SK-N-SH (cell line): ENCODE measurements at regions not wholly inside any gene's neighbourhood (a gene's known extent, or its start where the extent isn't known, plus 50 kb on each side); places are given as distances from the start of the nearest gene placed in this dataset.

ENCODE experiments used
- CTCF ChIA-PET: fragments of 300-600, 350-600 bp; formaldehyde crosslinking; extraction: SDS; loops from one replicate; lab custom pipeline; 2021; lab: Yijun Ruan, JAX
- POLR2A ChIA-PET: fragments of 350-600 bp; sonication (Branson Sonifier 250); formaldehyde crosslinking; extraction: SDS; loops from one replicate; lab custom pipeline; 2020; ENCODE audit warnings: antibody characterized with exemption, inconsistent platforms; lab: Yijun Ruan, JAX
- DNase-seq: peaks from one replicate; pipeline ENCODE4 v3.0.0; 2012
- H2AFZ ChIP-seq: fragments of 200-600 bp; sonication (generic); 2 replicates; pipeline ENCODE4 v1.8.1; 2016; ENCODE audit warnings: antibody characterized with exemption, mild to moderate bottlenecking, low read depth
- H3F3A ChIP-seq: fragments of 200-600 bp; sonication (generic); replicated peaks from 2 replicates; pipeline ENCODE3; 2016; ENCODE audit warnings: antibody characterized with exemption, mild to moderate bottlenecking; ENCODE audit not compliant: insufficient read depth
- H3K27ac ChIP-seq, 2 experiments: fragments of 200-500 bp in 1 of 2; fragments of 200-600 bp in 1 of 2; sonication (Bioruptor generic) in 1 of 2; sonication (generic), shearing (Covaris generic) in 1 of 2; 2 replicates each; pipeline versions ENCODE4 v1.5.1 to v1.6.1; 2014 to 2016; ENCODE audit warnings: low read depth in 2 of 2, inconsistent platforms in 1 of 2, low read length in 1 of 2, mild to moderate bottlenecking in 1 of 2, mixed read lengths in 1 of 2
- H3K27me3 ChIP-seq: fragments of 200-600 bp; sonication (generic), shearing (Covaris generic); 2 replicates; pipeline ENCODE4 v1.6.1; 2016; ENCODE audit warnings: mixed run types; ENCODE audit not compliant: insufficient read depth
- H3K36me3 ChIP-seq, 2 experiments: fragments of 200-500 bp in 1 of 2; fragments of 200-600 bp in 1 of 2; sonication (Bioruptor generic) in 1 of 2; sonication (generic) in 1 of 2; replicated peaks in 1 of 2; 2 replicates each; pipeline versions ENCODE3 to v1.5.1; 2014 to 2016; ENCODE audit warnings: low read length in 1 of 2, mild to moderate bottlenecking in 1 of 2; ENCODE audit not compliant: insufficient read depth in 2 of 2, control insufficient read depth in 1 of 2
- H3K4me1 ChIP-seq, 2 experiments: fragments of 200-500 bp in 1 of 2; fragments of 200-600 bp in 1 of 2; sonication (Bioruptor generic) in 1 of 2; sonication (generic), shearing (Covaris generic) in 1 of 2; 2 replicates each; pipeline versions ENCODE4 v1.5.1 to v1.6.1; 2014 to 2016; ENCODE audit warnings: low read depth in 1 of 2, low read length in 1 of 2, mixed run types in 1 of 2; ENCODE audit not compliant: insufficient read depth in 2 of 2, control insufficient read depth in 1 of 2
- H3K4me2 ChIP-seq: fragments of 200-600 bp; sonication (generic), shearing (Covaris generic); 2 replicates; pipeline ENCODE4 v1.6.1; 2017; ENCODE audit warnings: mixed run types
- H3K4me3 ChIP-seq, 2 experiments: fragments of 200-500 bp in 1 of 2; fragments of 200-600 bp in 1 of 2; sonication (Bioruptor generic) in 1 of 2; sonication (generic), shearing (Covaris generic) in 1 of 2; 2 replicates each; pipeline versions ENCODE4 v1.5.1 to v1.8.1; 2014 to 2016; ENCODE audit warnings: low read depth in 2 of 2, inconsistent platforms in 1 of 2, low read length in 1 of 2, mild to moderate bottlenecking in 1 of 2, mixed read lengths in 1 of 2, moderate library complexity in 1 of 2
- H3K79me2 ChIP-seq: fragments of 200-600 bp; sonication (generic); 2 replicates; pipeline ENCODE4 v1.8.1; 2017; ENCODE audit warnings: mild to moderate bottlenecking; ENCODE audit not compliant: insufficient read depth
- H3K9ac ChIP-seq: fragments of 200-600 bp; sonication (generic); 2 replicates; pipeline ENCODE4 v1.6.1; 2017; ENCODE audit warnings: mixed run types
- H3K9me2 ChIP-seq: fragments of 200-600 bp; sonication (generic); 2 replicates; pipeline ENCODE4 v1.6.1; 2017; ENCODE audit warnings: mixed run types
- H3K9me3 ChIP-seq: fragments of 200-600 bp; sonication (generic); 2 replicates; pipeline ENCODE4 v1.6.1; 2017; ENCODE audit warnings: mixed run types, mild to moderate bottlenecking, moderate library complexity
- H4K20me1 ChIP-seq: fragments of 200-600 bp; sonication (generic); 2 replicates; pipeline ENCODE4 v1.6.1; 2017; ENCODE audit warnings: mild to moderate bottlenecking, mixed run types; ENCODE audit not compliant: insufficient read depth
- CHD2 ChIP-seq: fragments of 150-350 bp; IDR thresholded peaks from 2 replicates; pipeline ENCODE4 v1.6.1; 2018; ENCODE audit warnings: low read length; ENCODE audit not compliant: partially characterized antibody
- ELF1 ChIP-seq: IDR thresholded peaks from 2 replicates; pipeline ENCODE4 v1.4.0; 2012
- EZH2phosphoT487 ChIP-seq: fragments of 200-600 bp; sonication (generic); IDR thresholded peaks from 2 replicates; pipeline ENCODE4 v1.6.1; 2017; ENCODE audit warnings: low read depth, mixed run types, mild to moderate bottlenecking, antibody characterized with exemption, moderate library complexity, borderline replicate concordance
- FOSL2 ChIP-seq: IDR thresholded peaks from 2 replicates; pipeline ENCODE4 v1.4.0; 2012; ENCODE audit warnings: low read depth, mild to moderate bottlenecking, moderate library complexity, borderline replicate concordance
- FOXJ3 ChIP-seq: sonication (generic); formaldehyde crosslinking; IDR thresholded peaks from 2 replicates; pipeline ENCODE4 v1.5.1; 2020; ENCODE audit warnings: mild to moderate bottlenecking, missing genetic modification reagents
- FOXM1 ChIP-seq: IDR thresholded peaks from 2 replicates; pipeline ENCODE4 v1.4.0; 2012; ENCODE audit warnings: low read depth, mild to moderate bottlenecking
- GATA2 ChIP-seq: sonication (generic); formaldehyde crosslinking; IDR thresholded peaks from 2 replicates; pipeline ENCODE4 v1.5.0; 2020; ENCODE audit warnings: mild to moderate bottlenecking, missing genetic modification reagents
- MAX ChIP-seq: IDR thresholded peaks from 2 replicates; pipeline ENCODE4 v1.4.0; 2012; ENCODE audit warnings: low read depth
- PBX3 ChIP-seq: IDR thresholded peaks from 2 replicates; pipeline ENCODE4; 2012
- RXRA ChIP-seq: IDR thresholded peaks from 2 replicates; pipeline ENCODE4 v1.4.0; 2012; ENCODE audit warnings: low read depth, mild to moderate bottlenecking, borderline replicate concordance
- SMC3 ChIP-seq: IDR thresholded peaks from 2 replicates; pipeline ENCODE4 v1.6.1; 2012; ENCODE audit warnings: low read depth, low read length, improper control_type of control experiment
- TAF1 ChIP-seq: IDR thresholded peaks from 2 replicates; pipeline ENCODE4 v1.6.1; 2012; ENCODE audit warnings: low read depth, mild to moderate bottlenecking, low read length, moderate library complexity, borderline replicate concordance
- TEAD4 ChIP-seq: IDR thresholded peaks from 2 replicates; pipeline ENCODE4 v1.4.0; 2012; ENCODE audit warnings: mild to moderate bottlenecking, borderline replicate concordance; ENCODE audit not compliant: insufficient read depth
- YY1 ChIP-seq: IDR thresholded peaks from 2 replicates; pipeline ENCODE4 v1.4.0; 2012; ENCODE audit warnings: low read depth, mild to moderate bottlenecking
- WGBS: methylation state at CpG from one replicate; pipeline ENCODE4 v1.1.6; 2017; ENCODE audit warnings: low lambda C conversion rate; 5-methylcytosine and 5-hydroxymethylcytosine counted together
- TF ChIP-seq, protein P1 (sequence below): IDR thresholded peaks from 2 replicates; pipeline ENCODE4 v1.4.0; 2012; ENCODE audit warnings: low read depth, borderline replicate concordance
- TF ChIP-seq, protein P2 (sequence below): fragments of 150-350 bp; IDR thresholded peaks from 2 replicates; pipeline ENCODE4 v1.6.1; 2017; ENCODE audit warnings: antibody characterized with exemption, low read length, low read depth, borderline replicate concordance
- TF ChIP-seq, protein P3 (sequence below): fragments of 150-350 bp; IDR thresholded peaks from 2 replicates; pipeline ENCODE4 v1.6.1; 2016; ENCODE audit warnings: mild to moderate bottlenecking, low read depth, low read length
- TF ChIP-seq, protein P4 (sequence below): fragments of 200-600 bp; sonication (generic); IDR thresholded peaks from 2 replicates; pipeline ENCODE4 v1.6.1; 2017; ENCODE audit warnings: antibody characterized with exemption, mild to moderate bottlenecking, moderate library complexity

DNA sequence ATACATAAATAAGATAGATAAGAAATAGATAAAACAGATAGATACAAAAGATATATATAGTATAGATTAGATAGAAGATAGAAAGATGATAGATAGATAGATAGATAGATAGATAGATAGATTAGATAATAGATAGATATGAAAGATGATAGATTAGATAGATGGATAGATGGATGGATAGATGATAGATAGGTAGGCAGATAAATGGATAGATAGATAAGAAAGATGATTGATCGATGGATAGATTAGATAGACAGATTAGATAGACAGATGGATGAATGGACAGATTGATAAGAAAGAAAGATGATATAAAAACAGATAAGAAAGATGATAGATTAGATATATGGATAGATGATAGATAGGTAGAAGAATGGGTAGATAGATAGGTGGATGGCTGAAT lies 90.3 kb downstream of the SMIM20 start:
- no peak overlapping the region for H3K9ac ChIP-seq
- ChIA-PET POLR2A (no interaction called here), CTCF (interaction anchor here (1.0 kb wide), 1 partner anchor 25 kb away, joined by 3 read pairs; no protein-coding TSS in a partner anchor)
- no peaks in the 10 kb centered on the region; a peak in 1 of 4 replicates for H3K4me1 ChIP-seq
- peaks cover 8% of the 10 kb centered on the region for H3K9me3 ChIP-seq
- H3K9me2 ChIP-seq = no peaks in the 10 kb centered on the region
- H3F3A ChIP-seq = no peaks in the 10 kb centered on the region
- H2AFZ ChIP-seq = no peak overlapping the region
- no peak overlapping the region for H3K4me2 ChIP-seq
- no peak for DNase-seq
- no peak overlapping the region for H3K4me3 ChIP-seq
- H3K27ac ChIP-seq = no peak overlapping the region
- TF ChIP-seq PBX3 = no peak
- TF ChIP-seq, protein P1, sequence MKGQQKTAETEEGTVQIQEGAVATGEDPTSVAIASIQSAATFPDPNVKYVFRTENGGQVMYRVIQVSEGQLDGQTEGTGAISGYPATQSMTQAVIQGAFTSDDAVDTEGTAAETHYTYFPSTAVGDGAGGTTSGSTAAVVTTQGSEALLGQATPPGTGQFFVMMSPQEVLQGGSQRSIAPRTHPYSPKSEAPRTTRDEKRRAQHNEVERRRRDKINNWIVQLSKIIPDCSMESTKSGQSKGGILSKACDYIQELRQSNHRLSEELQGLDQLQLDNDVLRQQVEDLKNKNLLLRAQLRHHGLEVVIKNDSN = no peak
- TF ChIP-seq, protein P2, sequence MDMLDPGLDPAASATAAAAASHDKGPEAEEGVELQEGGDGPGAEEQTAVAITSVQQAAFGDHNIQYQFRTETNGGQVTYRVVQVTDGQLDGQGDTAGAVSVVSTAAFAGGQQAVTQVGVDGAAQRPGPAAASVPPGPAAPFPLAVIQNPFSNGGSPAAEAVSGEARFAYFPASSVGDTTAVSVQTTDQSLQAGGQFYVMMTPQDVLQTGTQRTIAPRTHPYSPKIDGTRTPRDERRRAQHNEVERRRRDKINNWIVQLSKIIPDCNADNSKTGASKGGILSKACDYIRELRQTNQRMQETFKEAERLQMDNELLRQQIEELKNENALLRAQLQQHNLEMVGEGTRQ = no peak
- no peak for TF ChIP-seq GATA2 (CRISPR knock-in tag)
- no peak for TF ChIP-seq MAX
- no peak for TF ChIP-seq TAF1
- TF ChIP-seq TEAD4 = no peak
- TF ChIP-seq EZH2phosphoT487 = no peak
- H3K79me2 ChIP-seq = no peaks in the 10 kb centered on the region
- no peaks in the 10 kb centered on the region for H4K20me1 ChIP-seq
- H3K36me3 ChIP-seq = no peaks in the 10 kb centered on the region
- 8% methylated on average over 1 of the region's 1 CpG for whole genome bisulfite sequencing
- H3K27me3 ChIP-seq = no peaks in the 10 kb centered on the region; the same call in 1 of the 2 replicates

DNA sequence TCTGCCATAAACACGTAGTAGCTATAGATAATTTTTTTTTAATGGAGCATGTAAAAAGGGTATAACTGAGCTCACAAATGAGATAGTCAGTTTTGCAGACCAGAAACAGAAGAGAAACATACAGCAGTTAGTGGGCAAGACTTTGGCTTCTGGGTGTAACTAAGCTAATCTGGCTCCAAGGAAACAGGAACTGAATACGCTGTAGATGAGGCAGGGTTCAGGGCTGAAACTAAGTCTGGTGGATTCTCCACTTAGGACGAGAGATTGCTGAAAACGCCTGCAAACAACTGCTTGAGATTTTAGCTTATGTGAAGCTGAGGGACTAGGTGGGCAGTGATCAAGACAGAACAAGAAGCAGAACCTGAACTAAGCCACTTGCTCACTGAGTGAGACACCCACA lies 91.7 kb downstream of the SMIM20 start:
- 23% methylated on average over 4 of the region's 4 CpGs for WGBS
- no peaks in the 10 kb centered on the region; a peak in 1 of 4 replicates for H3K4me1 ChIP-seq
- H3K27me3 ChIP-seq = no peaks in the 10 kb centered on the region; the same call in 1 of the 2 replicates
- H3K36me3 ChIP-seq = no peaks in the 10 kb centered on the region
- H3F3A ChIP-seq = no peaks in the 10 kb centered on the region
- no peak overlapping the region for H3K4me3 ChIP-seq
- no peaks in the 10 kb centered on the region for H3K9me2 ChIP-seq
- H4K20me1 ChIP-seq = no peaks in the 10 kb centered on the region
- no peak overlapping the region for H3K27ac ChIP-seq
- H3K9ac ChIP-seq = no peak overlapping the region
- no peaks in the 10 kb centered on the region for H3K79me2 ChIP-seq
- CTCF ChIA-PET = interaction anchor here (1.2 to 1.7 kb wide), 3 partner anchors 17 to 693 kb away, joined by 3 to 6 read pairs (median 5); partner anchors contain the start of gene ZCCHC4
- H2AFZ ChIP-seq = no peak overlapping the region
- H3K4me2 ChIP-seq = no peak overlapping the region
- peaks cover 12% of the 10 kb centered on the region for H3K9me3 ChIP-seq
- no peak for DNase-seq
- POLR2A ChIA-PET = no interaction called here
- TF ChIP-seq, protein P3, sequence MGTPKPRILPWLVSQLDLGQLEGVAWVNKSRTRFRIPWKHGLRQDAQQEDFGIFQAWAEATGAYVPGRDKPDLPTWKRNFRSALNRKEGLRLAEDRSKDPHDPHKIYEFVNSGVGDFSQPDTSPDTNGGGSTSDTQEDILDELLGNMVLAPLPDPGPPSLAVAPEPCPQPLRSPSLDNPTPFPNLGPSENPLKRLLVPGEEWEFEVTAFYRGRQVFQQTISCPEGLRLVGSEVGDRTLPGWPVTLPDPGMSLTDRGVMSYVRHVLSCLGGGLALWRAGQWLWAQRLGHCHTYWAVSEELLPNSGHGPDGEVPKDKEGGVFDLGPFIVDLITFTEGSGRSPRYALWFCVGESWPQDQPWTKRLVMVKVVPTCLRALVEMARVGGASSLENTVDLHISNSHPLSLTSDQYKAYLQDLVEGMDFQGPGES = no peak
- TF ChIP-seq MAX = no peak
- no peak for TF ChIP-seq FOXM1
- no peak for TF ChIP-seq YY1
- TF ChIP-seq, protein P2 = no peak
- no peak for TF ChIP-seq GATA2 (CRISPR knock-in tag)
- TF ChIP-seq, protein P4, sequence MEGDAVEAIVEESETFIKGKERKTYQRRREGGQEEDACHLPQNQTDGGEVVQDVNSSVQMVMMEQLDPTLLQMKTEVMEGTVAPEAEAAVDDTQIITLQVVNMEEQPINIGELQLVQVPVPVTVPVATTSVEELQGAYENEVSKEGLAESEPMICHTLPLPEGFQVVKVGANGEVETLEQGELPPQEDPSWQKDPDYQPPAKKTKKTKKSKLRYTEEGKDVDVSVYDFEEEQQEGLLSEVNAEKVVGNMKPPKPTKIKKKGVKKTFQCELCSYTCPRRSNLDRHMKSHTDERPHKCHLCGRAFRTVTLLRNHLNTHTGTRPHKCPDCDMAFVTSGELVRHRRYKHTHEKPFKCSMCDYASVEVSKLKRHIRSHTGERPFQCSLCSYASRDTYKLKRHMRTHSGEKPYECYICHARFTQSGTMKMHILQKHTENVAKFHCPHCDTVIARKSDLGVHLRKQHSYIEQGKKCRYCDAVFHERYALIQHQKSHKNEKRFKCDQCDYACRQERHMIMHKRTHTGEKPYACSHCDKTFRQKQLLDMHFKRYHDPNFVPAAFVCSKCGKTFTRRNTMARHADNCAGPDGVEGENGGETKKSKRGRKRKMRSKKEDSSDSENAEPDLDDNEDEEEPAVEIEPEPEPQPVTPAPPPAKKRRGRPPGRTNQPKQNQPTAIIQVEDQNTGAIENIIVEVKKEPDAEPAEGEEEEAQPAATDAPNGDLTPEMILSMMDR = no peak
- TF ChIP-seq TAF1 = no peak
- no peak for TF ChIP-seq FOSL2
- TF ChIP-seq, protein P1 = no peak
- TF ChIP-seq SMC3 = no peak
- no peak for TF ChIP-seq CHD2
- no peak for TF ChIP-seq RXRA
- no peak for TF ChIP-seq FOXJ3 (CRISPR knock-in tag)
- TF ChIP-seq ELF1 = no peak
